Loucy (cell line): ENCODE measurements at regions not wholly inside any gene's neighbourhood (a gene's known extent, or its start where the extent isn't known, plus 50 kb on each side); places are given as distances from the start of the nearest gene placed in this dataset.

ENCODE experiments used
- H2AFZ ChIP-seq: fragments of 200-600 bp; sonication (generic); 2 replicates; pipeline ENCODE4 v1.6.0; 2016; ENCODE audit warnings: antibody characterized with exemption, mild to moderate bottlenecking, low read length, moderate library complexity
- H3F3A ChIP-seq: fragments of 200-600 bp; 2 replicates; pipeline ENCODE4 v1.6.0; 2016; ENCODE audit warnings: antibody characterized with exemption, low read depth, mild to moderate bottlenecking
- H3K27me3 ChIP-seq: fragments of 200-600 bp; sonication (generic); 2 replicates; pipeline ENCODE4 v1.6.1; 2014; ENCODE audit warnings: low read length, mild to moderate bottlenecking; ENCODE audit not compliant: insufficient read depth, poor library complexity, severe bottlenecking
- H3K36me3 ChIP-seq: fragments of 200-600 bp; sonication (generic); 2 replicates; pipeline ENCODE4 v1.6.1; 2016; ENCODE audit warnings: low read length; ENCODE audit not compliant: insufficient read depth
- H3K4me1 ChIP-seq: fragments of 200-600 bp; sonication (generic); 2 replicates; pipeline ENCODE4 v1.5.1; 2014; ENCODE audit warnings: low read length, mild to moderate bottlenecking; ENCODE audit not compliant: insufficient read depth, poor library complexity, severe bottlenecking
- H3K4me2 ChIP-seq: fragments of 200-600 bp; sonication (generic); 2 replicates; pipeline ENCODE4 v1.6.0; 2014; ENCODE audit warnings: antibody characterized with exemption, low read length, low read depth, mild to moderate bottlenecking; ENCODE audit not compliant: poor library complexity, severe bottlenecking
- H3K4me3 ChIP-seq: fragments of 200-600 bp; sonication (generic); 2 replicates; pipeline ENCODE4 v1.5.1; 2014; ENCODE audit warnings: low read length, mild to moderate bottlenecking, mixed read lengths; ENCODE audit not compliant: poor library complexity, severe bottlenecking
- H3K79me2 ChIP-seq: fragments of 200-600 bp; sonication (generic); 2 replicates; pipeline ENCODE4 v1.6.1; 2014; ENCODE audit warnings: low read length; ENCODE audit not compliant: insufficient read depth
- H3K9ac ChIP-seq: fragments of 200-600 bp; sonication (generic); 2 replicates; pipeline ENCODE4 v1.6.0; 2014; ENCODE audit warnings: mild to moderate bottlenecking, low read depth, low read length, moderate library complexity; ENCODE audit not compliant: poor library complexity, severe bottlenecking
- H3K9me2 ChIP-seq: fragments of 200-600 bp; sonication (generic); replicated peaks from 2 replicates; pipeline ENCODE4 v1.6.1; 2016; ENCODE audit warnings: low read depth, low read length, mixed read lengths
- H3K9me3 ChIP-seq: fragments of 200-600 bp; sonication (generic); 2 replicates; pipeline ENCODE4 v1.6.1; 2014; ENCODE audit warnings: mild to moderate bottlenecking, antibody characterized with exemption, low read length, low read depth; ENCODE audit not compliant: insufficient read depth
- H4K20me1 ChIP-seq: fragments of 200-600 bp; sonication (generic); 2 replicates; pipeline ENCODE4 v1.6.0; 2014; ENCODE audit warnings: antibody characterized with exemption, low read length, mild to moderate bottlenecking; ENCODE audit not compliant: insufficient read depth, poor library complexity, severe bottlenecking
- CTCF ChIP-seq: fragments of 200-600 bp; sonication (generic); conservative IDR thresholded peaks from 2 replicates; pipeline ENCODE4 v1.5.1; 2014; ENCODE audit warnings: mild to moderate bottlenecking, antibody characterized with exemption, low read length
- EZH2phosphoT487 ChIP-seq: fragments of 200-600 bp; IDR thresholded peaks from 2 replicates; pipeline ENCODE4 v1.6.1; 2018; ENCODE audit warnings: antibody characterized with exemption, mild to moderate bottlenecking, moderate library complexity, borderline replicate concordance

- Histone ChIP-seq H3K9me2 (no peaks in the 10 kb centered on the region), H3K4me3 (no peak overlapping the region), H3K9ac (no peak overlapping the region), H2AFZ (no peak overlapping the region), H3K36me3 (no peaks in the 10 kb centered on the region), H3K27me3 (no peaks in the 10 kb centered on the region), H3K4me1 (no peaks in the 10 kb centered on the region), H3K4me2 (no peak overlapping the region), H3K79me2 (no peaks in the 10 kb centered on the region), H4K20me1 (no peaks in the 10 kb centered on the region), H3F3A (no peaks in the 10 kb centered on the region), H3K9me3 (no peaks in the 10 kb centered on the region)
- no peak for TF ChIP-seq EZH2phosphoT487
- TF ChIP-seq CTCF: no peak
Observed at GRCh38 chr2:180412219-180412618, 405.1 kb upstream of the CWC22 start.

GRCh38 chr2:180411661-180412060, 404.6 kb upstream of the CWC22 start:
- Histone ChIP-seq H3K9me2 (no peaks in the 10 kb centered on the region), H3K4me1 (no peaks in the 10 kb centered on the region), H3K9me3 (no peaks in the 10 kb centered on the region), H4K20me1 (no peaks in the 10 kb centered on the region), H3K4me2 (no peak overlapping the region), H3K27me3 (no peaks in the 10 kb centered on the region), H3K9ac (no peak overlapping the region), H2AFZ (no peak overlapping the region), H3F3A (no peaks in the 10 kb centered on the region), H3K79me2 (no peaks in the 10 kb centered on the region), H3K4me3 (no peak overlapping the region), H3K36me3 (no peaks in the 10 kb centered on the region)
- TF ChIP-seq EZH2phosphoT487 (no peak), CTCF (no peak)

GRCh38 chr2:180406687-180407086, 399.6 kb upstream of the CWC22 start:
- H3K9ac ChIP-seq: no peak overlapping the region
- no peak overlapping the region for H3K4me2 ChIP-seq
- no peaks in the 10 kb centered on the region for H3K4me1 ChIP-seq
- TF ChIP-seq EZH2phosphoT487: no peak
- TF ChIP-seq CTCF: no peak
- H3F3A ChIP-seq: no peaks in the 10 kb centered on the region
- no peaks in the 10 kb centered on the region for H3K36me3 ChIP-seq
- no peaks in the 10 kb centered on the region for H3K27me3 ChIP-seq
- no peak overlapping the region for H3K4me3 ChIP-seq
- no peaks in the 10 kb centered on the region for H3K9me3 ChIP-seq
- no peaks in the 10 kb centered on the region for H3K79me2 ChIP-seq
- H3K9me2 ChIP-seq: no peaks in the 10 kb centered on the region
- H4K20me1 ChIP-seq: no peaks in the 10 kb centered on the region
- no peak overlapping the region for H2AFZ ChIP-seq
